HG02885 (cell line): ENCODE measurements at regions not wholly inside any gene's neighbourhood (a gene's known extent, or its start where the extent isn't known, plus 50 kb on each side); places are given as distances from the start of the nearest gene placed in this dataset.
"Not testable (repeated sequence)": the region's sequence is repeated elsewhere in the genome, so short reads cannot be mapped to it uniquely, and the experiment has no call there.

Experiments used
- ATAC-seq: cut with Tn5 transposase; IDR thresholded peaks from one replicate; pipeline ENCODE4 v1.9.1; 2021; ENCODE audit warnings: mild to moderate bottlenecking; ENCODE audit not compliant: unreplicated experiment, poor library complexity

DNA sequence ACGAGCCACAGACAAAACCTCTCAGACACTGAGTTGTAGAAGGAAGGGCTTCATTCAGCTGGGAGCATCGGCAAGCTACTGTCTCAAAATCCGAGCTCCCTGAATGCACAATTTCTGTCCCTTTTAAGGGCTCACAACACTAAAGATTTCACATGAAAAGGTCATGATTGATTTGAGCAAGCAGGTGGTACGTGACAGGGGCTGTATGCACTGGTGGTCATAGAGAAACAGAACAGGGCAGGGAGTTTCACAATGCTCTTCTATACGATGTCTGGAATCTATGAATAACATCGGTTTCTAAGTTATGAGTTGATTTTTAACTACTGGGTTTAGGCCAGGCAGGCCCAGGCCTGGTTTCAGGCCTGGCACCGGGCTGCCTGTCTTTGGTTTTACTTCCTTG, 124.3 kb upstream of the CCNG1 start:
- ATAC-seq = not testable (repeated sequence)

DNA sequence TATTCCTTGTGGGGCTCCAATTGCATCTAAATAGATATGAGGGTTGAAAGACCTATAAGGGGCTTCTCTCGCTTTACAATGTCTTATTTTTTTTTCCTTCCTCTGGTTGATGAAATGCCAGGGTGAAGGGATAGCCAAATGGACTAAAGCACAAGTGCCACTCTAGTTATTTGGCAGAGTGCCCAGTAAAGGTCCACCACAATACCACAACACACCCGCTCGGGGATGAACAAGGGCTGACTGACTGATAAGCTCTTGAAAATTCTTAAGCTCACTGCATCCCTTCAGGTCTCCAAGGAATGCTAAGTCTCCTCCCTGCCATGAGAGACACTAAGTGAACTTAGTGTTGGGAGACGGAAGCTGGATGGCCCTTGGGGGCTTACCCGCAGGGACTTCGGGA, 121.0 kb upstream of the CCNG1 start:
- ATAC-seq = not testable (repeated sequence)

GRCh38 chr5:163318707-163319106, 118.7 kb upstream of the CCNG1 start:
- ATAC-seq = no peak

- no peak for ATAC-seq
Observed at GRCh38 chr5:163321511-163321910, 115.9 kb upstream of the CCNG1 start.

GRCh38 chr5:163330723-163331668, 106.4 kb upstream of the CCNG1 start:
- no peak for ATAC-seq

DNA sequence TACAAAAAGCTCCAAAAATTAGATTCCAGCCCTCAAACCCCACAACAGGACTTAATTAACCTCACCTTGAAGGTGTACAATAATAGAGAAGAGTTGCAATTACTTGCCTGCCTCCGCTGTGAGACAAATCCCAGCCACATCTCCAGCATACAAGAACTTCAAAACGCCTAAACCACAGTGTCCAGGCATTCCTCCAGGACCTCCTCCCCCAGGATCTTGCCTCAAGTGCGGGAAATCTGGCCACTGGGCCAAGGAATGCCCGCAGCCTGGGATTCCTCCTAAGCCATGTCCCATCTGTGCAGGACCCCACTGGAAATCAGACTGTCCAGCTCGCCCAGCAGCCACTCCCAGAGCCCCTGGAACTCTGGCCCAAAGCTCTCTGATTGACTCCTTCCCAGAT, 101.3 kb upstream of the CCNG1 start:
- not testable (repeated sequence) for ATAC-seq

DNA sequence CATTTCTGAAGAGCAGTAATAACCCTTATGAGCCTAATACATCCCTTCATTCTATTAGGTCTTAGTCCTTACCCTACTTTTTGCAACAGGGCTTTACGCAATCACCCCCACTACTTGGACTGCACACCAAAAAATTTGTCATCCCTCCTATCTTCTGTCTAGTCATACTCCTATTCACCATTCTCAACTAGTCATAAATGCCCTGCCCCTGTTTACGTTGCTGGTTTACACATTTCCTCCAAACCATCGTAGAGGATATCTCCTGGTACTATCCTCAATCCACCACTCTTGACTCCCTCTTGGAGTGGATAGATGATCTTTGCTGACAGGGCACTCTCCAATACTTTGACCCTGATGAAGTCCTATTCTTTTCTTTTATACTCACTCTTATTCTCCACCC, 98.2 kb upstream of the CCNG1 start:
- ATAC-seq = no peak

DNA sequence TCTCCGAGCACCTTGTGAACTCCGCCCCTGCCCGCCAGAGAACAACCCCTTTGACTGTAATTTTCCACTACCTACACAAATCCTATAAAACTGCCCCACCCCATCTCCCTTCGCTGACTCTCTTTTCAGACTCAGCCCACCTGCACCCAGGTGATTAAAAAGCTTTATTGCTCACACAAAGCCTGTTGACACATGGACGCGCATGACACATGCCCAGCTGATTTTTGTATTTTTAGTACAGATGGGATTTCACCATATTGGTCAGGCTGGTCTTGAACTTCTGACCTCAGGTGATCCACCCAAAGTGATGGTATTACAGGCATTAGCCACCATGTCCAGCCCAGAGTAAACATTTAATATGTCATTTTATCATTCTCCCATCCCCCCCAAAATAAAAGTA, 97.0 kb upstream of the CCNG1 start:
- ATAC-seq = not testable (repeated sequence)

DNA sequence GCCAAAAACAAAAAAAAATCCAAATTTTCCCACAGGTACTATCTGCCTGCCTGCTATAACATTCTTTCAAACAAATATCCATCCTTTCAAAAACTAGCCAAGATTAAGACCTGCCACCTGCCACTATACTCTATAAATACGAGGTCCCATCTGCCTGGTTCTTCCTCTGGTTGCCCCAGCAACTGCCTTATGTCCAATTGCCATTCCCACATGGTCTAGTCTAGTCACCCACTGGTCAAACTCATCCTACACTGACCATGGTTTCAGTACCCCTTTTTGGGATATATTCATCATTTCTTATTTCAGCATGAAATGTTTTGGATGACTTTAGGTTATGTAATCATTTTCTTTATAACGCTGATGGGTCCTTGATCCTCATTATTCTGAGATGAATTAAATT, 95.1 kb upstream of the CCNG1 start:
- no peak for ATAC-seq

- ATAC-seq = no peak
Observed at GRCh38 chr5:163345216-163345615, 92.2 kb upstream of the CCNG1 start.

DNA sequence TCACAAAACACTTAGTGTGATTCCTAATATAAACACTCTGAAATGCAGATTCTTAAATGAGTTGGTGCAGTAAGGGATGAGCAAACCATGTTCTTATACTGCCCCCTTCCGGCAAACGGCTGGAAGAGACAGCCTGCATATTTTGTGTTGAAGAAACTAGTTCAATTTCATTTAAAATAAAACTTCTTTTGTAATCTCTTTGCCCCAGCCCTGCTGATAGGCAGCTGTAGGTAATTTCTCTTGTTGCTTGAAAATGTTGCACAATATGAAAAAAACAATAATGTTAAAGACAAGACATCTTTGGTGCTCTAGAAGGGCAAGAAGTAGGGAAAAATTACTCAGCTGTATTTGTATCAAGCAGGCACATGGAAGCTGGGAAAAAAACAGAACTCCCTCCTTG, 89.7 kb upstream of the CCNG1 start:
- ATAC-seq = peak; percentile 78

DNA sequence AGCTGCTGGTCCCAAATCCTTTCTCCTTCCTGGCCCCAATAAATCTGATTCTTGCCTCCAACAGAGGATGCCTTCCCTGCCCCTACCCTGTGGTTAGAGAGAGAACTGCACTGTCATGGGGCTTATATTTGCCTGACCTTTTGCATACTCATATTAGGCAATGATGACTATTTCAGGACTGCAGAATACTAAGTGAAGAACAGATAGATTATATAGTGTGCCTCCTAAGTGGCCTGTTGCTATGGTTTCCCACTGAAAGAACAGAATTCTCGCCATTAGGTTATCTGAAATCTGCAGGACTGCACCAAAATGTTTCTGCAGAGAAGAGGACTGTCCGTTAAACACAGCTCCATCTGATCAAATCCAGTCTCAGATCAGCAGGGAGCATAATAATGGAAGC, 87.3 kb upstream of the CCNG1 start:
- peak; percentile 31 for ATAC-seq

DNA sequence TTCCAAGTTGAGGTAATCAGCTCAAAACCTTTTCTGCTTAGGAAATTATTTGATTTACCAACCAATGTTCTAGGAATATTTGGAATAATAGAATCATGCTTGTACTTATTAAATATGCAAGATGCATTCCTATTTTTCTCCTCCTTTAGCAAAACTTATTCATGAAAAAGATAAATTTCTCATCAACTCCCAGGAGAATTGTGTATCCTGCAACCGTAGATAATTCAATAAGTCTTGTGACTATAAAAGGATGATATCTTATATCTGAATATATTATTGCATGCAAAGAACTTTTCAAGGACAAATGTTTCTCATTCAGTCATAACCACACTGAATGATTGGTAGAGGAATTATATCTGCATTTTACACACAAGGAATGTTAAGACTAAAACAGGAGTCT, 84.9 kb upstream of the CCNG1 start:
- no peak for ATAC-seq

DNA sequence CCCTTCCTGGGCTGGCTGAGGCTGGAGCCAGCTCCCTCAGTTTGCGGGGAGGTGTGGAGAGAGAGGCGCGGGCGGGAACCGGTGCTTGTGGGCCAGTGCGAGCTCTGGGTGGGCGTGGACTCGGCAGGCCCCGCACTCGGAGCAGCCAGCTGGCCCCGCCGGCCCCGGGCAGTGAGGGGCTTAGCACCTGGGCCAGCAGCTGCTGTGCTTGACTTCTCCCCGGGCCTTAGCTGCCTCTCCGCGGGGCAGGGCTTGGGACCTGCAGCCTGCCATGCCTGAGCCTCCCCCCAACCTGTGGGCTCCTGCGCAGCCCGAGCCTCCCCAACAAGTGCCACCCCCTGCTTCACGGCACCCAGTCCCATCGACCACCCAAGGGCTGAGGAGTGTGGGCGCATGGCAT, 81.6 kb upstream of the CCNG1 start:
- not testable (repeated sequence) for ATAC-seq

GRCh38 chr5:163357636-163358035, 79.8 kb upstream of the CCNG1 start:
- no peak for ATAC-seq

DNA sequence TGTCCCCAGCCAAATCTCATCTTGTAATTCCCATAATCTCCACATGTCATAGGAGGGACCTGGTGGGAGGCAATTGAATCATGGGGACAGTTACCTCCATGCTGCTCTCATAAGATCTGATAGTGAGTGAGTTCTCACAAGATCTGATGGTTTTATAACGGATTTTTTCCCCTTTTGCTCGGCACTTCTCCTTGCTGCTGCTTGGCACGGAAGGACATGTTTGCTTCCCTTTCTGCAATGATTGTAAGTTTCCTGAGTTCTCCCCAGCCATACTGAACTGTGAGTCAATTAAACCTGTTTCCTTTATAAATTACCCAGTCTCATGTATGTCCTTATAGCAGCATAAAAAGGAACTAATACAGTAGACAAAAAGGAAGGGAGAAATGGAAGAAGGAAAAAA, 76.7 kb upstream of the CCNG1 start:
- no peak for ATAC-seq

- no peak for ATAC-seq
Observed at GRCh38 chr5:163361450-163361849, 75.9 kb upstream of the CCNG1 start.

GRCh38 chr5:163362840-163363371, 74.5 kb upstream of the CCNG1 start:
- no peak for ATAC-seq

DNA sequence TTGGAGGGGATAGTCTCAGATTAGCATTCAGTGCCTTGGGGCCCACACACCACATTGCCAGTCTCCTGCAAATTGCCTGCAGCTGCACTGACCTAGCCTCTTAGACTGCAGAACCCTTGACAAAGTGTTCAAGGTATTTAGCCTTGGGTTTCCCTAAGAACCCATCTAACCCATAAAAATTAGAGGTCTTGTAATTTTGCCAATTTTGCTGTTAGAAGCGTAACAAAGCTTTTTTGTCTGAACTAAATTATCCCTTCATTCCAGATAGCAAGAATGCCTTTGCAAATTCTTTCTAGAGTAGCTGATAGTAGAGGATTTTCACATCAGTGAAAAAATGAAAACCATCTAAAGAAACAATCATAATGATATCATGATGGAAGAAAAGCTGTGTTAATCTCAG, 74.0 kb upstream of the CCNG1 start:
- no peak for ATAC-seq

- no peak for ATAC-seq
Observed at GRCh38 chr5:163366757-163367156, 70.6 kb upstream of the CCNG1 start.

DNA sequence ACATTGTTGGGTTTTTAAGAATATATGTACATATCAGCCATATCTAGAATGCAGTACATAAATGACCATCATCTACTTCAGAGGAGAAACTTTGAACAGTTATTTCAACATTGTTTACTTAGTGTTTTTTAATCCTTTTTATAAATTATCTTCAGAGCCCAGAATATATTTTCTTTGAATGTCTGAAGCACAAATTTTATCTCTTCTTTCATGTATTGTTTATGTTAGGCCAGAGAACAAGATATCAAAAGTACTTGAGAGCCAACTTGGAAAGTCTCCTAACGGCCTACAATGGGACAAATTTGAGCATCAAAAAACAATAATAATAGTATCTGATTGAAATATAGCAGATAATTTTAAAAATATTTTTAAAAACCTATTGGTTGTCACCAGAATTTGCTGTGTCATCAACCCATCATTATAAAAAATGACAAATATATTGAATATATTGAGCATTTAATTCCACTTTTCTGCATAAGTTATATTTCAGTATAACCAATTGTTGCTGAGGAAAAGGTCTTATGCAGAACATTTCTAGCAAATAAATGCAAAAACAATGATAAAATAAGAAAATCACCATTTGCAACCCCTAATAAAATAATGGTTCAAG, 67.5 kb upstream of the CCNG1 start:
- ATAC-seq = no peak
